ENCODE measurements at regions not wholly inside any gene's neighbourhood (a gene's known extent, or its start where the extent isn't known, plus 50 kb on each side); places are given as distances from the start of the nearest gene placed in this dataset.

GRCh38 chr1:95176861-95177260 is 57.1 kb upstream of the RWDD3 start:
- TF ChIP-seq POLR2A (IDR thresholded peaks at IDR 0.05) = no peak
- TF ChIP-seq, protein P1, sequence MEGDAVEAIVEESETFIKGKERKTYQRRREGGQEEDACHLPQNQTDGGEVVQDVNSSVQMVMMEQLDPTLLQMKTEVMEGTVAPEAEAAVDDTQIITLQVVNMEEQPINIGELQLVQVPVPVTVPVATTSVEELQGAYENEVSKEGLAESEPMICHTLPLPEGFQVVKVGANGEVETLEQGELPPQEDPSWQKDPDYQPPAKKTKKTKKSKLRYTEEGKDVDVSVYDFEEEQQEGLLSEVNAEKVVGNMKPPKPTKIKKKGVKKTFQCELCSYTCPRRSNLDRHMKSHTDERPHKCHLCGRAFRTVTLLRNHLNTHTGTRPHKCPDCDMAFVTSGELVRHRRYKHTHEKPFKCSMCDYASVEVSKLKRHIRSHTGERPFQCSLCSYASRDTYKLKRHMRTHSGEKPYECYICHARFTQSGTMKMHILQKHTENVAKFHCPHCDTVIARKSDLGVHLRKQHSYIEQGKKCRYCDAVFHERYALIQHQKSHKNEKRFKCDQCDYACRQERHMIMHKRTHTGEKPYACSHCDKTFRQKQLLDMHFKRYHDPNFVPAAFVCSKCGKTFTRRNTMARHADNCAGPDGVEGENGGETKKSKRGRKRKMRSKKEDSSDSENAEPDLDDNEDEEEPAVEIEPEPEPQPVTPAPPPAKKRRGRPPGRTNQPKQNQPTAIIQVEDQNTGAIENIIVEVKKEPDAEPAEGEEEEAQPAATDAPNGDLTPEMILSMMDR (IDR thresholded peaks at IDR 0.05) = no peak
